K562 (cell line): ENCODE measurements at regions not wholly inside any gene's neighbourhood (a gene's known extent, or its start where the extent isn't known, plus 50 kb on each side); places are given as distances from the start of the nearest gene placed in this dataset.

Source experiments
- CTCF ChIP-seq, 3 experiments: IDR thresholded peaks in 2 of 3; conservative IDR thresholded peaks in 1 of 3; 2 replicates each; pipeline ENCODE4 v1.5.1; 2011 to 2012; ENCODE audit warnings: low read length in 3 of 3, mild to moderate bottlenecking in 3 of 3, control low read depth in 2 of 3, improper control_type of control experiment in 1 of 3, inconsistent platforms in 1 of 3, low read depth in 1 of 3, mixed read lengths in 1 of 3, moderate library complexity in 1 of 3; ENCODE audit not compliant: insufficient read depth in 2 of 3
- ELF1 ChIP-seq: fragments of 200-800 bp; sonication (Bioruptor generic); IDR thresholded peaks from 2 replicates; pipeline ENCODE4 v1.6.1; 2016; ENCODE audit warnings: missing genetic modification characterization, missing compliant biosample characterization
- FOXJ3 ChIP-seq: sonication (generic); formaldehyde crosslinking; IDR thresholded peaks from 2 replicates; pipeline ENCODE4 v1.4.0; 2020; ENCODE audit warnings: mild to moderate bottlenecking, missing genetic modification reagents
- FOXK1 ChIP-seq: sonication (generic); formaldehyde crosslinking; IDR thresholded peaks from 2 replicates; pipeline ENCODE4 v1.8.0; 2022; ENCODE audit warnings: missing genetic modification reagents, mild to moderate bottlenecking, borderline replicate concordance
- JUNB ChIP-seq: fragments of 450-650 bp; formaldehyde crosslinking; conservative IDR thresholded peaks from 2 replicates; pipeline ENCODE4 v1.4.0; 2020; ENCODE audit warnings: mild to moderate bottlenecking
- MAX ChIP-seq: sonication (generic); formaldehyde crosslinking; IDR thresholded peaks from 2 replicates; pipeline ENCODE4 v1.9.0; 2022; ENCODE audit warnings: mild to moderate bottlenecking, missing genetic modification reagents
- POLR2A ChIP-seq: fragments of 450-650 bp; conservative IDR thresholded peaks from 2 replicates; pipeline ENCODE4 v1.6.1; 2016
- RERE ChIP-seq: sonication (generic); formaldehyde crosslinking; IDR thresholded peaks from 2 replicates; pipeline ENCODE4 v1.8.0; 2023; ENCODE audit warnings: missing genetic modification reagents, mild to moderate bottlenecking, borderline replicate concordance
- REST ChIP-seq, 2 experiments: fragments of 450-650 bp; formaldehyde crosslinking in 1 of 2; IDR thresholded peaks; 2 replicates each; pipeline versions ENCODE4 v1.4.0 to v1.6.1; 2014 to 2020; ENCODE audit warnings: mild to moderate bottlenecking in 2 of 2, borderline replicate concordance in 1 of 2, low read depth in 1 of 2
- SIN3A ChIP-seq, 2 experiments: fragments of 150-350 bp in 1 of 2; IDR thresholded peaks; 2 replicates each; pipeline ENCODE4 v1.6.1; 2011 to 2016; ENCODE audit warnings: borderline replicate concordance in 2 of 2, low read depth in 2 of 2, low read length in 2 of 2, mild to moderate bottlenecking in 2 of 2, moderate library complexity in 2 of 2; ENCODE audit not compliant: control insufficient read depth in 1 of 2
- ZBTB11 ChIP-seq, 3 experiments: fragments of 200-800 bp in 1 of 3; fragments of 250-450 bp in 1 of 3; fragments of 450-650 bp in 1 of 3; sonication (Bioruptor Pico) in 1 of 3; sonication (Bioruptor generic) in 1 of 3; formaldehyde crosslinking in 1 of 3; IDR thresholded peaks; 2 replicates each; pipeline versions ENCODE4 v1.6.1 to v1.8.0; 2016 to 2022; ENCODE audit warnings: mild to moderate bottlenecking in 2 of 3, missing genetic modification characterization in 2 of 3, missing compliant biosample characterization in 1 of 3, moderate library complexity in 1 of 3
- ZNF316 ChIP-seq: fragments of 450-650 bp; IDR thresholded peaks from 2 replicates; pipeline ENCODE4 v1.6.1; 2016

- TF ChIP-seq FOXJ3 (CRISPR knock-in tag) (no peak), CTCF (IDR thresholded peaks at IDR 0.05 in 2 of 3, conservative IDR thresholded peaks at IDR 0.05 in 1 of 3; ENCODE audit: insufficient read depth in 2 of 3, low read depth in 1 of 3, low read length in 3 of 3) (no peak), MAX (no peak), FOXK1 (no peak), REST (IDR thresholded peaks at IDR 0.05; ENCODE audit: borderline replicate concordance) (no peak), REST (CRISPR knock-in tag; IDR thresholded peaks at IDR 0.05; ENCODE audit: low read depth) (no peak), SIN3A (IDR thresholded peaks at IDR 0.05; ENCODE audit: borderline replicate concordance in 2 of 2, control insufficient read depth in 1 of 2, low read depth in 2 of 2, low read length in 2 of 2) (no peak), ELF1 (tag) (no peak), POLR2A (no peak), ZNF316 (no peak), RERE (CRISPR knock-in tag) (no peak), ZBTB11 (CRISPR knock-in tag; IDR thresholded peaks at IDR 0.05) (no peak), JUNB (CRISPR knock-in tag) (no peak)
Observed at GRCh38 chr5:96602776-96603175, 59.4 kb upstream of the CAST start.
